NCI-H2081 treated with DMSO at 0.1 percent for 48 hours (cell line): ENCODE measurements at regions not wholly inside any gene's neighbourhood (a gene's known extent, or its start where the extent isn't known, plus 50 kb on each side); places are given as distances from the start of the nearest gene placed in this dataset.
A peak's percentile ranks its signal among the peaks of the same experiment; 100 is the strongest.
"Not testable (repeated sequence)": the region's sequence is repeated elsewhere in the genome, so short reads cannot be mapped to it uniquely, and the experiment has no call there.

ENCODE experiments used
- DNase-seq: peaks from one replicate; lab custom pipeline; 2025; lab: John Stamatoyannopoulos, UW

- no peak for DNase-seq
These were observed 100.4 kb upstream of the C9orf72 start for GRCh38 chr9:27673641-27674040.

GRCh38 chr9:27675354-27675753 lies 102.1 kb upstream of the C9orf72 start:
- no peak for DNase-seq

DNA sequence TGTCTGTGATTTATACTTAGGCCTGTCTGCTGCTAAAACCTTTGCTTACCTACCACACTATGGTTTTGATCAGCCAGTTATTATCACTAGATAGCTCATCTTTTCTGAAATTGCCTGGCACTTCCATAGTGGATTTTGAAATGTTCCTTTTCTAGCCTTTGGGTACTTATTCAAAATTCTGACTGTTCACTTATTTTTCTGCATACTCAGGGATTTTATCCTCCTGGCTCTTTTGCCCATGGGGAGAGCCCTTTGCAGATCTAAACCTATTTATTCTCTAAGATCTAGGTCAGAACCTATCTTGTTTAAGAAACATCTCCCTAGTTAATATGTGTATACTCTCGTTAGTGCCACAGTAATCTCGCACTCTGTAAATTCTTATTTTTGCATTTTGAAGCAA lies 103.5 kb upstream of the C9orf72 start:
- DNase-seq, result no peak

DNA sequence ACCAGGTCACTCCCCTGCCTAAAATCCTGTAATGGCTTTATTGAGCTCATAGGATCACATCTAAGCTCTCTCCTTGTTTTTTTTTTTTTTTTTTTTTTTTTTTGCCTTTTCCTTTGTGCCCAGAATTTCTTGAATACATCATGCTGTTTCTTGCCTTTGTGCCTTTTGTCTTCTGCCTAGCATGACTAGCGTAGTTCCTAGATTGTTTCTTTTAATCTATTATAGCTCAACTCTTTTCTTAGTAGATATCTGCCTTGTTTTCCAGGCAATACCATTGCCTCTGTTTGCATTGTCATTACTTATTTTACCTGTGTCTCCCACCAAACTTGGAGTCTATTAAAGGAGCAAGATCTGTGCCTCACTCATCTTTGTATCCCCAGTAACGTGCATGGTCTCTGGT lies 106.1 kb upstream of the C9orf72 start:
- DNase-seq, result no peak

- DNase-seq, result no peak
These were observed 109.9 kb upstream of the C9orf72 start for GRCh38 chr9:27683181-27683580.

- DNase-seq, result no peak
These were observed 115.7 kb upstream of the C9orf72 start for GRCh38 chr9:27688954-27689353.

GRCh38 chr9:27690816-27691215 lies 117.5 kb upstream of the C9orf72 start:
- not testable (repeated sequence) for DNase-seq

DNA sequence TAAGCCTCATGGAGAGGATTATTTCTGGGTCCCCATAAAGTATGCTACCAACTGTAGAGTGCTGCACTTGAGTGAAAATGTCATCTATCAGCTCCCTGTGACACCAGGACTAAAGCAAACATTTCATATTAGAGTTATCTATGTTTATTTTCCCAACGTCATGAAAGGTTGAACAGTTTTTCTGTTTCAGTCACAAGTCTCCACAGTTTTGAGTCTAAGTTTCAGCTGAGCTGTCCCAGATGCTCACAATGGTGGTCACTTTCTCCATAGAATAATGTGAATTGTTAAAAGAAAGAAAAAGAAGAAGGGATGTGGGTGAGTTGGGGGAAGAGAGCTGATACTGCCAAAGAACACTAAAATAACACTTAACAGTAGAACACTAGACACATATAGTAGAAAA lies 126.3 kb upstream of the C9orf72 start:
- no peak for DNase-seq

GRCh38 chr9:27701016-27701415 lies 127.7 kb upstream of the C9orf72 start:
- DNase-seq, result no peak

DNA sequence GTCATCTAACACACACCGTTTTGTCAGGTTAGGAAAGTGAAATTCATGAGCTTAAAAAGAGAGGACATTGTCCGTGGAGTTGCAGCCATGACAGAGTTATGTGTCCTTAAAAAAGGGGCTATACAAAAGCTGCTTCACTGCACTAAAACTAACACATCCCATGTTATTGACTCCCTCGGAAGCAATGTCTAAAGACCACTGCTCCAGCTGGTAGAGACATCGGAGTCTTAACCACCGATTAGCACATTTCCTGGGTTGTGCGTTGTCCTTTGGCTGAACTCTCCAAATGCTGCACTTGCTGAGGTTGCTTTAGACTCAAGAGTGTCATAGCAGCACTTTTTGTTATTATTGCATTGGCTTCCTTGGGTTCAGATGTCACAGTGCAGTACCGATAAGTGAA lies 128.3 kb upstream of the C9orf72 start:
- DNase-seq, result no peak

GRCh38 chr9:27703216-27703980 lies 130.1 kb upstream of the C9orf72 start:
- no peak for DNase-seq

GRCh38 chr9:27711241-27711640 lies 138.0 kb upstream of the C9orf72 start:
- DNase-seq, result no peak

GRCh38 chr9:27712806-27713205 lies 139.5 kb upstream of the C9orf72 start:
- no peak for DNase-seq

GRCh38 chr9:27714388-27714787 lies 141.1 kb upstream of the C9orf72 start:
- no peak for DNase-seq

- no peak for DNase-seq
These were observed 142.4 kb upstream of the C9orf72 start for GRCh38 chr9:27715651-27716050.

GRCh38 chr9:27717991-27718390 lies 144.7 kb upstream of the C9orf72 start:
- no peak for DNase-seq

DNA sequence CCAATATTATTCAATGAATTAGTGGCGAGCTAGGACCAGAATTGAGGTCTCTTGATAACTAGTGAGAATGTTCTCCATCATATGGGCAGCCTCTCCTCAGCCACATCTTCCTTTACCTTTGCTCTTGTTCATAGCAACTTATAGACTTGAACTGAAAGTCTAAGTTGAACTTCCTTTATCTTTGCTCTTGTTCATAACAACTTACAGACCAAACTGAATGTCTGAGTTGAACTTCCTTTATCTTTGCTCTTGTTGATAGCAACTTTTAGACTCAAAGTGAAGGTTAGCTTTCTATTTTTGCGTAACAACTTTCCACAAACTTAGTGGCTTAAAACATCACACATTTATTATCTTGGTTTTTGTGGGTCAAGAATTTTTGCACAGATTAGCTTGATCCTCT lies 146.4 kb upstream of the C9orf72 start:
- DNase-seq, result no peak

DNA sequence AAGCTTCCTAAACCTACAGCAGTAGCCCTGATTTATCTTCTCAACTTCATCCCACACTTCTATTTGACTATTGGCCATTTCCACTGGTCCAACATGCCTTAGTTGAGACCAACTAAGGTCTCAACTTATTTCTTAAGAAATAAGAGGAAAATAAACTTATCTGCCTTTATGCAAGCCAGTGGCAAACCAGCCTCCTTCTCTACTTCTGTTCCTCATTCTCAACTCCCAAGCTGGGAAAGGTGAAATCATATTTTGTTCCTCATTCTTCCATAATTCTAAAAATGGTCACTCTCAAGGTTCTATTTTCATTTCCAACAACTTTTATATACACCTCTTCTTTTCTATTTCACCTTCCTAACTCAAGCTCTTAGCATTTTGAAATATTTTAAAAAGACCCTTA lies 149.6 kb upstream of the C9orf72 start:
- DNase-seq, result no peak

- peak; percentile 35 for DNase-seq
These were observed 153.2 kb upstream of the C9orf72 start for GRCh38 chr9:27726244-27727081.

- no peak for DNase-seq
These were observed 159.2 kb upstream of the C9orf72 start for GRCh38 chr9:27732494-27732893.

GRCh38 chr9:27743490-27743889 lies 170.2 kb upstream of the C9orf72 start:
- no peak for DNase-seq

- DNase-seq, result no peak
These were observed 174.2 kb upstream of the C9orf72 start for GRCh38 chr9:27747450-27747849.

DNA sequence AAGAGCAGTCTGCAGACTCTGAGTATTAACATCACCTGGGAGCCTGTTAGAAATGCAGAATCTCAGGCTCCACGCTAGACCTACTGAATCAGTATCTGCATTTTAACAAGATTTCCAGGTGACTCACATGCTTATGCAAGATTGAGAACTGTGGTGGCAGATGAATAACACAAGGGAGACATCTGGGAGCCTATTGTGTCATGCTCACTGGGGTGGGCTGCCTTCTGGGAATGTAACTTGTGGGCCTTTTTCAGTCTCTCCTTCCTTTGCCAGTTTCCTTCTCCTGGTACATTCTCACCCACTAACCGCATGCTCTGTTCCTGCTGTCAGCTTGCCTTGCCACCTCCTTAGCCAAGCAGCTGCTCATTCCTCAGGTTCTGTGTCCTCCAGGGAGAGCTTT lies 176.6 kb upstream of the C9orf72 start:
- no peak for DNase-seq
